ENCODE measurements at regions not wholly inside any gene's neighbourhood (a gene's known extent, or its start where the extent isn't known, plus 50 kb on each side); places are given as distances from the start of the nearest gene placed in this dataset.

GRCh38 chr1:70627910-70628309 lies 216.8 kb downstream of the CTH start:
- Histone ChIP-seq H3K79me2 (ENCODE audit: control insufficient read depth, insufficient read depth, low read length) (no peaks in the 10 kb centered on the region), H3K4me3 (ENCODE audit: low read length) (no peak overlapping the region), H2BK15ac (replicated peaks; ENCODE audit: low read depth) (no peak overlapping the region), H2BK120ac (ENCODE audit: low read depth, low read length) (no peak overlapping the region), H2AK5ac (ENCODE audit: low read length) (no peak overlapping the region), H4K5ac (ENCODE audit: low read length) (no peak overlapping the region), H3K18ac (ENCODE audit: low read length) (no peak overlapping the region), H3K27ac (ENCODE audit: low read depth, low read length) (no peak overlapping the region), H3K9ac (ENCODE audit: low read length) (no peak overlapping the region), H3K27me3 (ENCODE audit: insufficient read depth, low read length, poor library complexity) (no peaks in the 10 kb centered on the region), H3K4me1 (ENCODE audit: control insufficient read depth, low read depth, low read length) (no peaks in the 10 kb centered on the region), H3K79me1 (ENCODE audit: low read length) (no peaks in the 10 kb centered on the region), H3K36me3 (ENCODE audit: control insufficient read depth, insufficient read depth, low read length) (no peaks in the 10 kb centered on the region), H4K8ac (ENCODE audit: low read depth, low read length) (no peak overlapping the region), H3K23ac (ENCODE audit: low read length) (no peak overlapping the region), H3K56ac (ENCODE audit: low read length) (no peak overlapping the region), H3K4me2 (ENCODE audit: low read length) (no peak overlapping the region), H3K4ac (ENCODE audit: low read depth, low read length) (no peak overlapping the region), H2BK5ac (ENCODE audit: low read length) (no peak overlapping the region)
- WGBS (ENCODE audit: extremely low coverage, insufficient coverage, low lambda C conversion rate): no CpG with 5 or more reads among the region's 4 CpGs
- no peak for DNase-seq

- H3K36me3 ChIP-seq (ENCODE audit: control insufficient read depth, insufficient read depth, low read length): no peaks in the 10 kb centered on the region
- H4K8ac ChIP-seq (ENCODE audit: low read depth, low read length): no peak overlapping the region
- no peaks in the 10 kb centered on the region for H3K79me1 ChIP-seq (ENCODE audit: low read length)
Measured at GRCh38 chr1:70628973-70629372, 217.9 kb downstream of the CTH start.

GRCh38 chr1:70633004-70633403 lies 221.9 kb downstream of the CTH start:
- Histone ChIP-seq H3K18ac (ENCODE audit: low read length) (no peak overlapping the region), H3K9ac (ENCODE audit: low read length) (no peak overlapping the region), H2BK15ac (replicated peaks; ENCODE audit: low read depth) (no peak overlapping the region), H2BK5ac (ENCODE audit: low read length) (no peak overlapping the region), H3K4me2 (ENCODE audit: low read length) (no peak overlapping the region), H2BK120ac (ENCODE audit: low read depth, low read length) (no peak overlapping the region), H3K4me3 (ENCODE audit: low read length) (no peak overlapping the region), H3K27ac (ENCODE audit: low read depth, low read length) (no peak overlapping the region), H3K56ac (ENCODE audit: low read length) (no peak overlapping the region), H3K79me2 (ENCODE audit: control insufficient read depth, insufficient read depth, low read length) (no peaks in the 10 kb centered on the region), H3K23ac (ENCODE audit: low read length) (no peak overlapping the region), H3K36me3 (ENCODE audit: control insufficient read depth, insufficient read depth, low read length) (no peaks in the 10 kb centered on the region), H3K27me3 (ENCODE audit: insufficient read depth, low read length, poor library complexity) (no peaks in the 10 kb centered on the region), H2AK5ac (ENCODE audit: low read length) (no peak overlapping the region), H4K8ac (ENCODE audit: low read depth, low read length) (no peak overlapping the region), H4K5ac (ENCODE audit: low read length) (no peak overlapping the region), H3K4me1 (ENCODE audit: control insufficient read depth, low read depth, low read length) (no peaks in the 10 kb centered on the region), H3K79me1 (ENCODE audit: low read length) (no peaks in the 10 kb centered on the region), H3K4ac (ENCODE audit: low read depth, low read length) (no peak overlapping the region)
- DNase-seq: no peak
- no CpG with 5 or more reads among the region's 1 CpG for WGBS (ENCODE audit: extremely low coverage, insufficient coverage, low lambda C conversion rate)

More at GRCh38 chr1:70628973-70629372, 217.9 kb downstream of the CTH start:
- H3K27ac ChIP-seq (ENCODE audit: low read depth, low read length): no peak overlapping the region
- H3K4me1 ChIP-seq (ENCODE audit: control insufficient read depth, low read depth, low read length): no peaks in the 10 kb centered on the region
- no peak overlapping the region for H2BK120ac ChIP-seq (ENCODE audit: low read depth, low read length)
- H3K27me3 ChIP-seq (ENCODE audit: insufficient read depth, low read length, poor library complexity): no peaks in the 10 kb centered on the region
- H3K18ac ChIP-seq (ENCODE audit: low read length): no peak overlapping the region
- no peak overlapping the region for H3K4me2 ChIP-seq (ENCODE audit: low read length)
- no peak overlapping the region for H4K5ac ChIP-seq (ENCODE audit: low read length)
- no peak overlapping the region for H3K9ac ChIP-seq (ENCODE audit: low read length)
- no CpG with 5 or more reads among the region's 5 CpGs for WGBS (ENCODE audit: extremely low coverage, insufficient coverage, low lambda C conversion rate)
- H2AK5ac ChIP-seq (ENCODE audit: low read length): no peak overlapping the region
- H3K79me2 ChIP-seq (ENCODE audit: control insufficient read depth, insufficient read depth, low read length): no peaks in the 10 kb centered on the region
- no peak overlapping the region for H3K23ac ChIP-seq (ENCODE audit: low read length)
- H2BK15ac ChIP-seq (replicated peaks; ENCODE audit: low read depth): no peak overlapping the region
- H3K56ac ChIP-seq (ENCODE audit: low read length): no peak overlapping the region
- H3K4me3 ChIP-seq (ENCODE audit: low read length): no peak overlapping the region
- DNase-seq: no peak
- H2BK5ac ChIP-seq (ENCODE audit: low read length): no peak overlapping the region
- H3K4ac ChIP-seq (ENCODE audit: low read depth, low read length): no peak overlapping the region

- no peaks in the 10 kb centered on the region for H3K36me3 ChIP-seq (ENCODE audit: control insufficient read depth, insufficient read depth, low read length)
- no peaks in the 10 kb centered on the region for H3K4me1 ChIP-seq (ENCODE audit: control insufficient read depth, low read depth, low read length)
- H3K27ac ChIP-seq (ENCODE audit: low read depth, low read length): no peak overlapping the region
- H2BK15ac ChIP-seq (replicated peaks; ENCODE audit: low read depth): no peak overlapping the region
- no peak overlapping the region for H2AK5ac ChIP-seq (ENCODE audit: low read length)
- H3K9ac ChIP-seq (ENCODE audit: low read length): no peak overlapping the region
- H2BK120ac ChIP-seq (ENCODE audit: low read depth, low read length): no peak overlapping the region
- no peaks in the 10 kb centered on the region for H3K79me2 ChIP-seq (ENCODE audit: control insufficient read depth, insufficient read depth, low read length)
- H3K4me3 ChIP-seq (ENCODE audit: low read length): no peak overlapping the region
- H3K79me1 ChIP-seq (ENCODE audit: low read length): no peaks in the 10 kb centered on the region
- no peak overlapping the region for H3K4me2 ChIP-seq (ENCODE audit: low read length)
- H4K5ac ChIP-seq (ENCODE audit: low read length): no peak overlapping the region
- no peak overlapping the region for H3K23ac ChIP-seq (ENCODE audit: low read length)
- H2BK5ac ChIP-seq (ENCODE audit: low read length): no peak overlapping the region
- DNase-seq: no peak
- H3K4ac ChIP-seq (ENCODE audit: low read depth, low read length): no peak overlapping the region
- H3K56ac ChIP-seq (ENCODE audit: low read length): no peak overlapping the region
- no CpG with 5 or more reads among the region's 3 CpGs for WGBS (ENCODE audit: extremely low coverage, insufficient coverage, low lambda C conversion rate)
- no peaks in the 10 kb centered on the region for H3K27me3 ChIP-seq (ENCODE audit: insufficient read depth, low read length, poor library complexity)
- H4K8ac ChIP-seq (ENCODE audit: low read depth, low read length): no peak overlapping the region
- no peak overlapping the region for H3K18ac ChIP-seq (ENCODE audit: low read length)
Measured at GRCh38 chr1:70635868-70636267, 224.8 kb downstream of the CTH start.

- Histone ChIP-seq H3K79me1 (ENCODE audit: low read length) (no peaks in the 10 kb centered on the region), H3K9ac (ENCODE audit: low read length) (no peak overlapping the region), H3K27ac (ENCODE audit: low read depth, low read length) (no peak overlapping the region), H3K56ac (ENCODE audit: low read length) (no peak overlapping the region), H3K4me2 (ENCODE audit: low read length) (no peak overlapping the region), H3K27me3 (ENCODE audit: insufficient read depth, low read length, poor library complexity) (no peaks in the 10 kb centered on the region), H3K36me3 (ENCODE audit: control insufficient read depth, insufficient read depth, low read length) (no peaks in the 10 kb centered on the region), H2AK5ac (ENCODE audit: low read length) (no peak overlapping the region), H3K18ac (ENCODE audit: low read length) (no peak overlapping the region), H4K8ac (ENCODE audit: low read depth, low read length) (no peak overlapping the region), H2BK15ac (replicated peaks; ENCODE audit: low read depth) (no peak overlapping the region), H3K4me3 (ENCODE audit: low read length) (no peak overlapping the region), H4K5ac (ENCODE audit: low read length) (no peak overlapping the region), H3K79me2 (ENCODE audit: control insufficient read depth, insufficient read depth, low read length) (no peaks in the 10 kb centered on the region), H3K23ac (ENCODE audit: low read length) (no peak overlapping the region), H2BK5ac (ENCODE audit: low read length) (no peak overlapping the region), H3K4me1 (ENCODE audit: control insufficient read depth, low read depth, low read length) (no peaks in the 10 kb centered on the region), H3K4ac (ENCODE audit: low read depth, low read length) (no peak overlapping the region), H2BK120ac (ENCODE audit: low read depth, low read length) (no peak overlapping the region)
- DNase-seq: no peak
- WGBS (ENCODE audit: extremely low coverage, insufficient coverage, low lambda C conversion rate): no CpG with 5 or more reads among the region's 1 CpG
Measured at GRCh38 chr1:70641868-70642267, 230.8 kb downstream of the CTH start.

- WGBS (ENCODE audit: extremely low coverage, insufficient coverage, low lambda C conversion rate): no CpG with 5 or more reads among the region's 2 CpGs
- no peak for DNase-seq
- Histone ChIP-seq H3K4me1 (ENCODE audit: control insufficient read depth, low read depth, low read length) (no peaks in the 10 kb centered on the region), H3K9ac (ENCODE audit: low read length) (no peak overlapping the region), H4K5ac (ENCODE audit: low read length) (no peak overlapping the region), H3K79me2 (ENCODE audit: control insufficient read depth, insufficient read depth, low read length) (no peaks in the 10 kb centered on the region), H3K23ac (ENCODE audit: low read length) (no peak overlapping the region), H3K27ac (ENCODE audit: low read depth, low read length) (no peak overlapping the region), H2AK5ac (ENCODE audit: low read length) (no peak overlapping the region), H2BK120ac (ENCODE audit: low read depth, low read length) (no peak overlapping the region), H3K4me2 (ENCODE audit: low read length) (no peak overlapping the region), H3K79me1 (ENCODE audit: low read length) (no peaks in the 10 kb centered on the region), H3K18ac (ENCODE audit: low read length) (no peak overlapping the region), H2BK15ac (replicated peaks; ENCODE audit: low read depth) (no peak overlapping the region), H3K36me3 (ENCODE audit: control insufficient read depth, insufficient read depth, low read length) (no peaks in the 10 kb centered on the region), H3K4me3 (ENCODE audit: low read length) (no peak overlapping the region), H3K27me3 (ENCODE audit: insufficient read depth, low read length, poor library complexity) (no peaks in the 10 kb centered on the region), H4K8ac (ENCODE audit: low read depth, low read length) (no peak overlapping the region), H3K56ac (ENCODE audit: low read length) (no peak overlapping the region), H3K4ac (ENCODE audit: low read depth, low read length) (no peak overlapping the region), H2BK5ac (ENCODE audit: low read length) (no peak overlapping the region)
Measured at GRCh38 chr1:70656361-70656760, 245.3 kb downstream of the CTH start.
